ENCODE measurements at regions not wholly inside any gene's neighbourhood (a gene's known extent, or its start where the extent isn't known, plus 50 kb on each side); places are given as distances from the start of the nearest gene placed in this dataset.

DNA sequence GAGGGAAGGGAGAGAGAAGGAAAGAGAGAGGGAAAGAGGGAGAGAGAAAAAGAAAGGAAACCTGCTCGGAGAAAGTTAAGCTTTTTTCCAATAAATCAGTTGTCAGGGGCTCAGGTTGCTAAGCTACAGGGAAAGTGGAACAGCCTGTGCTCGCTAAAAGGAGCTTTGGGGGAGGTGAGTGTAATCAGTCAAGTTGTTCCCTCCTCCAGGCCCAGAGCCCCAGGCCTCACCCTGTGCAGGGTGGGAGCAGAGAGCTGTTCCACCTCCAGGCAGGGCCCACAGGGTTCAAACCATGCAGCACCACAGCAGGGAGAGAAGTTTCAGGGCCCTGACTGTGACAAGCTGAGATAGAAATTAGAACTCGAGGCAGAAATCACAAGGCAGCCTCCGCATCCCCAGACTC is 56.4 kb upstream of the PPP1CB start:
- H3K4me1 ChIP-seq (replicated peaks in 1 of 2; ENCODE audit: control insufficient read depth in 2 of 2, insufficient read depth in 2 of 2, low read length in 2 of 2), result peaks cover 0 to 8% of the 10 kb centered on the region in 2 experiments; a peak in 2 of 5 replicates
- H3K4me2 ChIP-seq (ENCODE audit: insufficient read depth, low read length), result no peak overlapping the region
- DNase-seq (ENCODE audit: extremely low read depth in 1 of 4, low spot score in 3 of 4) (no peak), FAIRE-seq (no peak), ATAC-seq (peak; percentile 49)
- H3K4me3 ChIP-seq, result no peak overlapping the region
- no peak overlapping the region; the same call in 1 of the 2 replicates for H2AFZ ChIP-seq (ENCODE audit: low read depth, low read length)
- BruUV-seq (replicated peaks), result no TSS peak
- H3K79me2 ChIP-seq (ENCODE audit: control insufficient read depth, insufficient read depth, low read length), result no peaks in the 10 kb centered on the region
- ChIA-PET POLR2A (interaction anchor here (0.8 to 1.4 kb wide), 3 partner anchors 14 to 57 kb away, joined by 3 to 7 read pairs (median 3); partner anchors contain the start of gene PPP1CB), CTCF (ENCODE audit: low intra/inter-chr PET ratio) (no interaction called here)
- no peaks in the 10 kb centered on the region for H3K27me3 ChIP-seq (ENCODE audit: control insufficient read depth in 2 of 2, insufficient read depth in 2 of 2, low read length in 2 of 2)
- H3K36me3 ChIP-seq (ENCODE audit: control insufficient read depth, insufficient read depth, low read length), result no peaks in the 10 kb centered on the region
- in situ Hi-C loops (cut with MboI), result no loop called here
- H3K9ac ChIP-seq (ENCODE audit: insufficient read depth in 1 of 2, low read depth in 2 of 2, low read length in 2 of 2), result 0 out of 4 replicates have a peak overlapping the region, but pooled peaks of 1 of the 2 experiments have one; percentile 71
- H4K20me1 ChIP-seq (replicated peaks; ENCODE audit: control insufficient read depth, insufficient read depth, low read length), result no peaks in the 10 kb centered on the region
- H3K9me1 ChIP-seq (ENCODE audit: control insufficient read depth, insufficient read depth, low read length), result no peaks in the 10 kb centered on the region
- 25% methylated on average over 4 of the region's 4 CpGs for WGBS (ENCODE audit: insufficient coverage, low coverage, missing lambda C conversion rate)
- no peak overlapping the region for H3K27ac ChIP-seq (ENCODE audit: extremely low read depth, low read depth, low read length)
- intact Hi-C loops (cut with micrococcal nuclease), result no loop called here
- TF ChIP-seq, protein P1, sequence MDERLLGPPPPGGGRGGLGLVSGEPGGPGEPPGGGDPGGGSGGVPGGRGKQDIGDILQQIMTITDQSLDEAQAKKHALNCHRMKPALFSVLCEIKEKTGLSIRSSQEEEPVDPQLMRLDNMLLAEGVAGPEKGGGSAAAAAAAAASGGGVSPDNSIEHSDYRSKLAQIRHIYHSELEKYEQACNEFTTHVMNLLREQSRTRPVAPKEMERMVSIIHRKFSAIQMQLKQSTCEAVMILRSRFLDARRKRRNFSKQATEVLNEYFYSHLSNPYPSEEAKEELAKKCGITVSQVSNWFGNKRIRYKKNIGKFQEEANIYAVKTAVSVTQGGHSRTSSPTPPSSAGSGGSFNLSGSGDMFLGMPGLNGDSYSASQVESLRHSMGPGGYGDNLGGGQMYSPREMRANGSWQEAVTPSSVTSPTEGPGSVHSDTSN (CRISPR knock-in tag; IDR thresholded peaks at IDR 0.05; ENCODE audit: low read depth), result no peak
- TF ChIP-seq, protein P1 (tag; conservative IDR thresholded peaks at IDR 0.05; ENCODE audit: low read depth), result peak; percentile 90
- TF ChIP-seq MEIS2 (IDR thresholded peaks at IDR 0.05; ENCODE audit: partially characterized antibody) (peak; percentile 62), SP1 (CRISPR knock-in tag; IDR thresholded peaks at IDR 0.05) (no peak), SMAD3 (CRISPR knock-in tag; conservative IDR thresholded peaks at IDR 0.05) (no peak), RFX1 (IDR thresholded peaks at IDR 0.05) (peak; percentile 74)
- TF ChIP-seq, protein P2, sequence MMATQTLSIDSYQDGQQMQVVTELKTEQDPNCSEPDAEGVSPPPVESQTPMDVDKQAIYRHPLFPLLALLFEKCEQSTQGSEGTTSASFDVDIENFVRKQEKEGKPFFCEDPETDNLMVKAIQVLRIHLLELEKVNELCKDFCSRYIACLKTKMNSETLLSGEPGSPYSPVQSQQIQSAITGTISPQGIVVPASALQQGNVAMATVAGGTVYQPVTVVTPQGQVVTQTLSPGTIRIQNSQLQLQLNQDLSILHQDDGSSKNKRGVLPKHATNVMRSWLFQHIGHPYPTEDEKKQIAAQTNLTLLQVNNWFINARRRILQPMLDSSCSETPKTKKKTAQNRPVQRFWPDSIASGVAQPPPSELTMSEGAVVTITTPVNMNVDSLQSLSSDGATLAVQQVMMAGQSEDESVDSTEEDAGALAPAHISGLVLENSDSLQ (IDR thresholded peaks at IDR 0.05), result peak; percentile 92
- TF ChIP-seq, protein P3, sequence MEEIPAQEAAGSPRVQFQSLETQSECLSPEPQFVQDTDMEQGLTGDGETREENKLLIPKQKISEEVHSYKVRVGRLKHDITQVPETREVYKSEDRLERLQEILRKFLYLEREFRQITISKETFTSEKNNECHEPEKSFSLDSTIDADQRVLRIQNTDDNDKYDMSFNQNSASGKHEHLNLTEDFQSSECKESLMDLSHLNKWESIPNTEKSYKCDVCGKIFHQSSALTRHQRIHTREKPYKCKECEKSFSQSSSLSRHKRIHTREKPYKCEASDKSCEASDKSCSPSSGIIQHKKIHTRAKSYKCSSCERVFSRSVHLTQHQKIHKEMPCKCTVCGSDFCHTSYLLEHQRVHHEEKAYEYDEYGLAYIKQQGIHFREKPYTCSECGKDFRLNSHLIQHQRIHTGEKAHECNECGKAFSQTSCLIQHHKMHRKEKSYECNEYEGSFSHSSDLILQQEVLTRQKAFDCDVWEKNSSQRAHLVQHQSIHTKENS (CRISPR knock-in tag; IDR thresholded peaks at IDR 0.05), result no peak
- H3K9me3 ChIP-seq (replicated peaks; ENCODE audit: control insufficient read depth, insufficient read depth, low read depth, low read length), result no peaks in the 10 kb centered on the region

Data from K562 (cell line).